Activated B cell treated with CpG ODN at 0.5 μM for 24 hours (primary cell): ENCODE measurements at regions not wholly inside any gene's neighbourhood (a gene's known extent, or its start where the extent isn't known, plus 50 kb on each side); places are given as distances from the start of the nearest gene placed in this dataset.

ENCODE experiments used
- ATAC-seq: fragments of 200-7000 bp; cut with Tn5 transposase; one replicate; pipeline ENCODE4 v1.10.0; 2021; ENCODE audit warnings: low read depth, mild to moderate bottlenecking, moderate library complexity
- CTCF ChIA-PET: fragments of 350-600 bp; sonication (Branson Sonifier 250); formaldehyde crosslinking; loops from one replicate; lab custom pipeline; 2021; ENCODE audit warnings: antibody characterized with exemption; lab: Charles Lee
- POLR2A ChIA-PET: fragments of 350-600 bp; sonication (Branson Sonifier 250); formaldehyde crosslinking; loops from one replicate; lab custom pipeline; 2021; ENCODE audit warnings: antibody characterized with exemption; lab: Charles Lee
- DNase-seq: peaks from one replicate; pipeline ENCODE4 v3.0.0; 2022
- H3K27ac Mint-ChIP-seq: one replicate; pipeline ENCODE4 v1.8.0; 2020; ENCODE audit warnings: mixed read lengths
- H3K27me3 Mint-ChIP-seq: one replicate; pipeline ENCODE4 v1.8.0; 2021; ENCODE audit warnings: mixed read lengths
- H3K36me3 Mint-ChIP-seq: one replicate; pipeline ENCODE4 v1.8.0; 2021; ENCODE audit warnings: low read depth, mixed read lengths
- H3K4me1 Mint-ChIP-seq: one replicate; pipeline ENCODE4 v1.8.0; 2021; ENCODE audit warnings: mixed read lengths
- H3K4me3 Mint-ChIP-seq: one replicate; pipeline ENCODE4 v1.8.0; 2020; ENCODE audit warnings: mild to moderate bottlenecking, mixed read lengths
- H3K9me3 Mint-ChIP-seq: one replicate; pipeline ENCODE4 v1.8.0; 2020; ENCODE audit warnings: mixed read lengths
- CTCF ChIP-seq: fragments of 200-600 bp; IDR thresholded peaks from one replicate; pipeline ENCODE4 v1.8.0; 2022; ENCODE audit warnings: antibody characterized with exemption, mild to moderate bottlenecking
- intact Hi-C: fragments of 100-400 bp; cut with micrococcal nuclease; formaldehyde crosslinking; loops from one replicate; pipeline ENCODE4 v1.15.1; 2024

GRCh38 chr10:124224331-124225028 lies 131.1 kb upstream of the CHST15 start:
- Mint-ChIP-seq H3K4me1 (peaks cover 33% of the 10 kb centered on the region), H3K36me3 (peaks cover 2% of the 10 kb centered on the region), H3K27me3 (no peaks in the 10 kb centered on the region), H3K4me3 (no peak overlapping the region), H3K27ac (no peak overlapping the region), H3K9me3 (peaks cover 7% of the 10 kb centered on the region)
- POLR2A ChIA-PET = interaction anchor here (0.6 to 1.5 kb wide), 2 partner anchors 117 to 189 kb away, joined by 3 to 6 read pairs; no protein-coding TSS in a partner anchor
- TF ChIP-seq CTCF = no peak
- CTCF ChIA-PET = interaction anchor here (1.6 to 2.4 kb wide), 2 partner anchors 228 to 230 kb away, joined by 7 to 12 read pairs; no protein-coding TSS in a partner anchor
- ATAC-seq (no peak), DNase-seq (no peak)
- intact Hi-C loops = loop anchor here (1.0 to 5.0 kb wide), 5 partner anchors 117 to 230 kb away; no protein-coding TSS in a partner anchor

- POLR2A ChIA-PET = no interaction called here
These were observed 130.3 kb upstream of the CHST15 start for GRCh38 chr10:124223711-124224085.

GRCh38 chr10:124222988-124223710 lies 129.8 kb upstream of the CHST15 start:
- POLR2A ChIA-PET = interaction anchor here (1.4 kb wide), 1 partner anchor 130 kb away, joined by 7 read pairs; the partner anchor contains the start of gene CHST15
- CTCF ChIA-PET = interaction anchor here (1.4 to 2.0 kb wide), 3 partner anchors 166 to 228 kb away, joined by 5 to 7 read pairs (median 7); no protein-coding TSS in a partner anchor
- no peak for ATAC-seq
- H3K9me3 Mint-ChIP-seq = peaks cover 4% of the 10 kb centered on the region
- no peak for TF ChIP-seq CTCF
- H3K27me3 Mint-ChIP-seq = no peaks in the 10 kb centered on the region
- intact Hi-C loops = loop anchor here (5.0 kb wide), 1 partner anchor 116 kb away; no protein-coding TSS in a partner anchor
- H3K4me1 Mint-ChIP-seq = peaks cover 33% of the 10 kb centered on the region
- no peak overlapping the region for H3K27ac Mint-ChIP-seq
- DNase-seq = no peak
- H3K4me3 Mint-ChIP-seq = no peak overlapping the region
- peaks cover 2% of the 10 kb centered on the region for H3K36me3 Mint-ChIP-seq

More at GRCh38 chr10:124223711-124224085, 130.3 kb upstream of the CHST15 start:
- Mint-ChIP-seq H3K27ac (peak overlapping the region; percentile 24), H3K27me3 (no peaks in the 10 kb centered on the region), H3K36me3 (peaks cover 2% of the 10 kb centered on the region), H3K4me3 (no peak overlapping the region), H3K9me3 (peaks cover 4% of the 10 kb centered on the region), H3K4me1 (peaks cover 33% of the 10 kb centered on the region)
- intact Hi-C loops = loop anchor here (2.0 to 5.0 kb wide), 2 partner anchors 116 to 165 kb away; no protein-coding TSS in a partner anchor
- no peak for ATAC-seq
- CTCF ChIA-PET = interaction anchor here (1.4 to 2.4 kb wide), 2 partner anchors 166 to 227 kb away, joined by 7 to 12 read pairs; no protein-coding TSS in a partner anchor
- no peak for DNase-seq
- TF ChIP-seq CTCF = no peak

- Mint-ChIP-seq H3K4me3 (peak overlapping the region; percentile 74), H3K9me3 (peaks cover under 1% of the 10 kb centered on the region), H3K4me1 (peaks cover 33% of the 10 kb centered on the region), H3K36me3 (peaks cover 2% of the 10 kb centered on the region), H3K27ac (no peak overlapping the region), H3K27me3 (no peaks in the 10 kb centered on the region)
- intact Hi-C loops = loop anchor here (5.0 kb wide), 1 partner anchor 115 kb away; no protein-coding TSS in a partner anchor
- POLR2A ChIA-PET = interaction anchor here (1.0 to 1.4 kb wide), 2 partner anchors 130 to 148 kb away, joined by 3 to 7 read pairs; partner anchors contain the start of gene CHST15
- CTCF ChIA-PET = interaction anchor here (1.4 to 2.0 kb wide), 3 partner anchors 167 to 228 kb away, joined by 5 to 7 read pairs (median 7); no protein-coding TSS in a partner anchor
- ATAC-seq = no peak
- TF ChIP-seq CTCF = no peak
- no peak for DNase-seq
These were observed 129.1 kb upstream of the CHST15 start for GRCh38 chr10:124222318-124222987.
